ENCODE measurements at regions not wholly inside any gene's neighbourhood (a gene's known extent, or its start where the extent isn't known, plus 50 kb on each side); places are given as distances from the start of the nearest gene placed in this dataset.
"Not testable (repeated sequence)": the region's sequence is repeated elsewhere in the genome, so short reads cannot be mapped to it uniquely, and the experiment has no call there.

DNA sequence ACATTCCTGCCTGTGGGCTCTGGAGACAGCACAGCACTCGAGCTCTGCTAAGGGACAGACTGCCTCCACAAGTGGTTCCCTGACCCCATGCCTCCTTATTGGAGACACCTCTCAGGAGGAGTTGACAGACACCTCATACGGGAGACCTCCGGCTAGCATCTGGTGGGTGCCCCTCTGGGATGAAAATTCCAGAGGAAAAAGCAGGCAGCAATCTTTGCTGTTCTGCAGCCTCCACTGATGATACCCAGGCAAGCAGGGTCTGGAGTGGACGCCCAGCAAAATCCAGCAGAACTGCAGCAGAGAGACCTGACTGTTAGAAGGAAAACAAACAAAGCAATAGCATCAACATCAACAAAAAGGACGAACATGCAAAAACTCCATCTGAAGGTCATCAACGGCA lies 639.4 kb downstream of the SLC16A7 start:
- no peak for DNase-seq (ENCODE audit: low read depth in 2 of 2)

DNA sequence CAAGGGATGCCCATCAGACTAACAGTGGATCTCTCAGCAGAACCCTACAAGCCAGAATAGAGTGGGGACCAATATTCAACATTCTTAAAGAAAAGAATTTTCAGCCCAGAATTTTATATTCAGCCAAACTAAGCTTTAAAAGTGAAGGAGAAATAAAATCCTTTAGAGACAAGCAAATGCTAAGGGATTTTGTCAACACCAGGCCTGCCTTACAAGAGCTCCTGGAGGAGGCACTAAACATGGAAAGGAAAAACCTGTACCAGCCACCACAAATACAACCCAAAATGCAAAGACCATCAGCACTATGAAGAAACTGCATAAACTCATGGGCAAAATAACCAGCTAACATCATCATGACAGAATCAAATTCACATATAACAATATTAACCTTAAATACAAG lies 640.6 kb downstream of the SLC16A7 start:
- not testable (repeated sequence) for DNase-seq (ENCODE audit: low read depth in 2 of 2)

DNA sequence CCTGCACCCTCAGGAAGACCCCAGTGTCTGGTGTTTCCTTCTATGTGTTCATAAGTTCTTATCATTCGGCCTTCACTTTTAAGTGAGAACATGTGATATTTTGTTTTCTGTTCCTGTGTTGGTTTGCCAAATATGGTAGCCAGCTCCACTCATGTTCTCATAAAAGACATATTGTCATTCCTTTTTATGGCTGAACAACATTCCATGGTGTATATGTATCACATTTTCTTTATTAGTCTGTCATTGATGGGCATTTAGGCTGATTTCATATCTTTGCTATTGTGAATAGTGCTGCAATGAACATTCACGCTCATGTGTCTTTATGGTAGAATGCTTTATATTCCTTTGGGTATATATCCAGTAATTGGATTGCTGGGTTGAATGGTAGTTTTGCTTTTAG lies 645.1 kb downstream of the SLC16A7 start:
- DNase-seq (ENCODE audit: low read depth in 2 of 2) = no peak

DNA sequence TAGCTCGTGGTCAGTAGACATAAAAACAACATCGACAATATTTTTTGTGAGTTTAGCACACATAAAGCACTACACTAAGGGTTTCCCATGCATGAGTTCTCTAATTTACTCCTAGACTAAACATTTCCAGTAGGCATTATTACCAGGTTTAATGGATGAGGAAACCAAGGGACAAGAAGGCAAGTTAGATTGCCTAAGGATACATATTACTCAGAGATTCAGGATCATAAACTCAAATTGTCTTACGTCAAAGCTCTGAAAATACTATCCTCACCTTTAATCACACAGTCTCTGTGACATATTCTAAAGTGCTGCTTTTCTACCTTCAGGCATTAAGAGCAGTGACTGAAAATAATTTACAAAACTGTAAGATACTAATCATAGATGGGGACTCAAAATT lies 655.3 kb downstream of the SLC16A7 start:
- DNase-seq (ENCODE audit: low read depth in 2 of 2) = no peak

DNA sequence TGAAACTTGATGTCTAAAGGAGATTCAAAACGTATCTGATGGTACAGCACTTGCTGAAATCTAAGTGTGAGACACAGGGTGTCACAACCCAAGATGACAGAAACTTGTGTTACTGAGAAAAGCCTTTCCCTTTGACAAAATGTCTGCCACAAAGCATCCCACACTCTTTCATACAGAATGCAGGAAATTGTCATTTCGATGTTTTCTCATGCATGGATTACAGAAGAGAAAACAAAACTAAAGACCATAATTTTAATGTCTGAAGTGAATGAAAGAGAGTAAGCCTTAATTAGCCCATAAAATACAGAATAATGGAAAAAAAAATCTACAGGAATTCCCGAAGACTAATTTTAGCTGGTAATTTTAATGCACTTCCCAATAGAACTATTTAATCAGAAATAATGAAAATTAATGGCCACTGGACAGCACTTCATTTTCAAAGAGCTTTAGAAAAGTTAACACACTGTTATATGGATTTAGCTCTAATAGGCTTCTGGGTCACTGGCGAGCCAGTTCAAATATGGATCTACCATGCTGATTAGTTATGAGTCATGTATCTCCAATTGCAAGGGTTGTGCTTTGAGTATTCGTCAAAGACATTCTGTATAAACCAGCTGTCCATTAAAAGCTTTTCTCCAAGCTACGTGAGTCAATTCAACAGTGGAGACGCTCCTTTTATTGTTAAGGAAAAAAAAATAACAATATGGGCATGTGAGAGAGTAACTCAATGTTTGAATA lies 656.7 kb downstream of the SLC16A7 start:
- DNase-seq (ENCODE audit: low read depth in 2 of 2) = no peak

DNA sequence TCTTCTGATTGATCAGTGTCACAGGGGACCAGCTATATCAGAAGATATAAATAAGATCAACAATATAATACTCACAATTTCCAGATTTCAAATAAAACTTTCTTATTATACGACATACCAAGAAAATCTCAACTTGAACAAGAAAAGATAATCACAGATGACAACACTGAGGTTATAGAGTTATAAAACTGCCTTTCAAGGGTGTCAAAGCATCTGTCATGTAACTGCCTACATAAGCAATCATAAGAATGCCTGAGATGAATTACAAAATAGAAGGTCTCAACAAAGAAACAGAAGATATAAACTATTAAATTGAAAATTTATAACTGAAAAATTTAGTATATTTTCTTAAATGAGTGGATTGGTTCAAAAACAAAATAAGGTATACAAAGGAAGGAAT lies 659.2 kb downstream of the SLC16A7 start:
- no peak for DNase-seq (ENCODE audit: low read depth in 2 of 2)

DNA sequence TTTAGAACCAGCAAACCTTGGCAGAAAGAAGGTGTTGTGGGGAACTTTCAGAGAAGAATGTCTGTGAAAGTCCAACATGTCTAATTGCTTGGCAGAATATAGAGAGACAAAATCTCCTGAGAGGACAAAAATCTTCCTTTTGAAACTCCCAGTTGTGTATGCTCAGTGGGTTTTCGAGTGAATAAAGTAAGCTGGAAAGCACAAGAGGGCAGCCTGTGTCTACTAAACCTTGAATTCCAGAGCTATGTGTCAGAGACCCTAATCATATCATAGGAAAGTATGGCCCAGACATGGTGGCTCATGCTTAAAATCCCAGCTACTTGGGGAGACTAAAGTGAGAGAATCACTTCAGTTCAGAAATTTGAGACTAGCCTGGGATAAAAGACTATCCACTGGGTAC lies 661.2 kb downstream of the SLC16A7 start:
- DNase-seq (ENCODE audit: low read depth in 2 of 2) = no peak

DNA sequence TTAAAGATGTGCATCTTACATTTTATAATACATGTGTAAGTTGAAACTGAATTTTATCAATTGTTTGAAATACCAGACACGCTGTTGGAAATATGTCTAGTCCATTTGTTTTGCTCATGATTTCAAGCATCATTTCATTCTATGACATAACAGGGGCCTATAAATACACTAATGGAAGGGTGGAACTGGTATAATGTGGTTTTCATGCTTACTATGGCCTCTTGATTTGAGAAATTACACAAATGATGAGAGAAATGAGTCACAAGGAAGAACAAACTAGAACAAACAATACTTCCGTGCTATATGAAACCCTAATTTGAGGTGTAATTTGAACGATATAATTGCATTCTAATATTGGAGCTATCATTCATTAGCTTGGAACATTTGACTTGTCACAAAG lies 663.4 kb downstream of the SLC16A7 start:
- no peak for DNase-seq (ENCODE audit: low read depth in 2 of 2)

DNA sequence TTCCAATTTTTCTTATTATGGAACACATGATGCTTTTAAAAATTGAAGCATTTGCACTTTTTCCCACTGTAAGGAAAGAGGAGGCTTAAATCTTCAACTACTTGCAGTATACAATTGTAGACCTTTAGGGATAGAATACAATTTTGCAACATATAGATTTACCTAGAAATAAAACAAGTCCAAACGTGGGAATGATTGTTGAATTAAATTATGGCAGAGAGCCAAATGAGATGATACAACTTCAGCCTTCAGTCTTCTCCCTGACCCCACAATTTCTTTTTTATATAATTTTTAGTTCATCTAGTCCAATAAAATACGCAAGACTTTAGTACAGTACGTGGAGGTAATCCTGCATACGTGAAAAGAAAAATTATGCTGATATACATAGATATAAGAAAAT lies 666.5 kb downstream of the SLC16A7 start:
- no peak for DNase-seq (ENCODE audit: low read depth in 2 of 2)

DNA sequence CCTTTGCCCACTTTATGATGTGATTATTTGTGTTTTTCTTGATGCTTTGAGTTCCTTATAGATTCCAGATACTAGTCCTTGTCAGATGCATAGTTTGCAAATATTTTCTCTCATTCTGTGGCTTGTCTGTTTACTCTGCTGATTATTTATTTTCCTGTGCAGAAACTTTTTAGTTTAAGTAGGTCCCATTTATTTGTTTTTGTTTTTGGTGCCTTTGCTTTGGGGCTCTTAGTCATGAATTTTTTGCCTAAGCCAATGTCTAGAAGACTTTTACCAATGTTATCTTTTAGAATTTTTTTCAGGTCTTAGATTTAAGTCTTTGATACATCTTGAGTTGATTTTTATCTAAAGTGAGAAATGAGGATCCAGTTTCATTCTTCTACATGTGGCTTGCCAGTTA lies 667.3 kb downstream of the SLC16A7 start:
- DNase-seq (ENCODE audit: low read depth in 2 of 2) = no peak

DNA sequence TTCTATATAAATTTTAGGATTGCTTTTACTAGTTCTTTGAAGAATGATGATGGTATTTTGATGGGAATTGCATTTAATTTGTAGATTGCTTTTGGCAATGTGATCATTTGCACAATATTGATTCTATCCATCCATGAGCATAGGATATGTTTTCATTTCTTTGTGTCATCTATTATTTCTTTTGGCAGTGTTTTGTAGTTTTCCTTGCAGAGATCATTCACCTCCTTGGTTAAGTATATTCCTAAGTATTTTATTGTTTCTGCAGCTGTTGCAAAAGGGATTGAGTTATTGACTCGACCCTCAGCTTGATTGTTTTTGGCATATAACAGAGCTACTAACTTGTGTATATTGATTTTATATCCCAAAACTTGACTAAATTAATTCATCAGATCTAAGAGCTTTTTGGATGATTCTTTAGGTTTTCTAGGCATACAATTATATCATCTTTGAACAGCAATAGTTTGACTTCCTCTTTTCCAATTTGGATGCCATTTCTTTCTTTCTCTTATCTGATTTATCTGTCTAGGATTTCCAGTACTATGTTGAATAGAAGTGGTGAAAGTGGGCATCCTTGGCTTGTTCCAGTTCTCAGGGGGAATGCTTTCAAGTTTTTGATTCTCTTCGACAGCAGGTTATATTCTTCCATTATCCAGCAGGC lies 668.1 kb downstream of the SLC16A7 start:
- DNase-seq (ENCODE audit: low read depth in 2 of 2) = no peak

DNA sequence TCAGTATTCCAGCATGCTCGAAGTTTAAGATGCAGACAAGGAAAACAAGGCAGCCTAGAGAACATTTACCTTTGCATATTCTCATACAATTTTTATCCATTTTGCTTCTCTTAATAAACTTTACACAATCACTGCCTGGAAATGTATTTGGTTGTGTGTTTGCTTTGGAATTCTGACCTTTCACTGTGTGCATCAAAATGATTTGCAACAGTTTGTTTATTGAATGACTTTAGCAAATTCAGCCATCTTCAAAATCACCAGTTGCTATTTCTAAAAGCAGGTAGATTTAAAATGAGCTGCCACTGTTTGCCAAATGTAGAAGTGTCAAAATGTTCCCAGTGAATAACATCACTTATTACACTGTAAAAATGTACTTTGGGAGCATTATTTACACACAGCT lies 669.9 kb downstream of the SLC16A7 start:
- no peak for DNase-seq (ENCODE audit: low read depth in 2 of 2)

DNA sequence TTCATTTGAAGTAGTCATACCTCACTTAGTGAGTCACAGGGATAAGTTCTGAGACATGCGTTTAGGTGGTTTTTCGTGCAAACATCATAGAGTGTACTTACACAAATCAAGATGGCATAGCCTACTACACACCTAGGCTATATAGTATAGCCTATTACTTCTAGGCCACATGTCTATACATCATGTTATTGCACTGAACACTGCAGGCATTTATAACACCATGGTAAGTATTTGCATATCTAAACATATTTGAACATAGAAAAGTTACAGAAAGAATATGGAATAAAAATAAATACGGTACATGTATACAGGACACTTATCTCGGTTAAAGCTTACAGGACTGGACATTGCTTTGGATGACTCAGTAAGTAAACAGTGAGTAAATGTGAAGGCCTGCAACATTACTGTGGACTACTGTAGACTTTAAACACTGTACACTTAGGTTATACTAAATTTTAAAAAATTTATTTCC lies 670.6 kb downstream of the SLC16A7 start:
- DNase-seq (ENCODE audit: low read depth in 2 of 2) = no peak

DNA sequence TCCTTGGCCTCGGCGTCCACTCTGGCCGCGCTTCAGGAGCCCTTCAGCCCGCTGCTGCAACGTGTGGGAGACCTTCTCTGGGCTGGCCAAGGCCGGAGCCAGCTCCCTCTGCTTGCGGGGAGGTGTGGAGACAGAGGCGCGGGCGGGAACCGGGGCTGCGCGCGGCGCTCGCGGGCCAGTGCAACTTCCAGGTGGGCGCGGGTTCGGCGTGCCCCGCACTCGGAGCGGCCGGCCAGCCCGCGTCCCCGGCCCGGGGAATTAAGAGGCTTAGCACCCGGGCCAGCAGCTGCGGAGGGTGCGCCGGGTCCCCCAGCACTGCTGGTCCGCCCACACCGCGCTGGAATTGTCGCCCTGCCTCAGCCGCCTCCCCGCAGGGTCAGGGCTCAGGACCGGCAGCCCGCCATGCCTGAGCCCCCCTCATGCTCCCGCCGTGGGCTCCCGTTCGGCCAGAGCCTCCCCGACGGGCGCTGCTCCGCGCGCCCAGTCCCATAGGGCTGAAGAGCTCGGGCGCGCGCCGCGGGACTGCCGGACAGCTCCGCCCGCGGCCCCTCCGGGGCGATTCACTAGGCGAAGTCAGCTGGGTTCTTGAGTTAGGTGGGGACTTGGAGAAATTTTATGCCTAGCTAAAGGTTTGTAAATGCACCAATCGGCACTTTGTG lies 673.9 kb downstream of the SLC16A7 start:
- DNase-seq (ENCODE audit: low read depth in 2 of 2) = no peak

DNA sequence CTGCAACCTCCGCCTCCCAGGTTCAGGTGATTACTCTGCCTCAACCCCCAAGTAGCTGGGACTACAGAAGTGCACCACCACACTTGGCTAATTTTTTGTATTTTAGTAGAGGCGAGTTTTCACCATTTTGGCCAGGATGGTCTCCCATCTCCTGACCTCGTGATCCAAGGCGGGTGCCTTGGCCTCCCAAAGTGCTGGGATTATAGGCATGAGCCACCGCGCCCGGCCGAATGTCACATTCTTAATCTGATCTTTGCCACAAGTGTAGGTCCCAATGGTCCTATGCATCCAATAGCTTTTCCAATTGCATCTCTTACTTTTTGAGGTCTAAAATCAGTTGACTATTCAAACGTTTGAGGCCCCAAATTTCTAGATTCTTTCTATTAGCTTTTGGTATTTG lies 676.0 kb downstream of the SLC16A7 start:
- DNase-seq (ENCODE audit: low read depth in 2 of 2) = no peak

DNA sequence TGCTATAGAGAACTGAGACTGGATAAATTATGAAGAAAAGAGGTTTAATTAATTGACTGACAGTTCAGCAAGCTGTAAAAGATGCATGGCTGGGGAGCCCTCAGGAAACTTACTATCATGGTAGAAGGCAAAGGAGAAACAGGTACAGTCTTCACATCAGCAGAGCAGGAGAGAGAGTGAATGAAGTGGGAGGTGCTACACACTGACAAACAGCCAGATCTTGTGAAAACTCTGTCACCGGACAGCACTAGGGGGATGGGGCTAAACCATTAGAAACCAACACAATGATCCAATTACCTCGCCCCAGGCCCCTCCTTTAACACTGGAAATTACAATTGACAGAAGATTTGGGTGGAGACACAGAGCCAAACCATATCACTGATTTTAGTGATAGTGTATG lies 682.4 kb downstream of the SLC16A7 start:
- no peak for DNase-seq (ENCODE audit: low read depth in 2 of 2)

DNA sequence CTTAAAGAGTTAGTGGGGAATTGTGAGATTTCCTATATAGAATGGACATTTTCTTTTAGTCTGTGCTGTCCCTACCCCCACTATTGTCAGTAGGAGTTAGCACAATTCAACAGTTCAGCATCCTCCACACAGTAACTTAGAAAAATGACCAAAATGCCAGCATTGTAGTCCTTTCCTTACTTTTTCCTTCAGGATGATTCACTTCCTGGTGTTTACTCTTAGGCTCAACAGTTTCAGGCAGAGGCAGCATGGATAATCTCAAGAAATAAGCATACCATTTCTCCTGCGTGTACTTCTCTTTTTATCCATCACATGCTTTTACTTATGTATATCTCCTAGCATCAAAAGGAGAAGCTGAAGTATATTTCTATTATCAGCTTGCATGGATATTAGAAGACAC lies 683.4 kb downstream of the SLC16A7 start:
- DNase-seq (ENCODE audit: low read depth in 2 of 2) = no peak

DNA sequence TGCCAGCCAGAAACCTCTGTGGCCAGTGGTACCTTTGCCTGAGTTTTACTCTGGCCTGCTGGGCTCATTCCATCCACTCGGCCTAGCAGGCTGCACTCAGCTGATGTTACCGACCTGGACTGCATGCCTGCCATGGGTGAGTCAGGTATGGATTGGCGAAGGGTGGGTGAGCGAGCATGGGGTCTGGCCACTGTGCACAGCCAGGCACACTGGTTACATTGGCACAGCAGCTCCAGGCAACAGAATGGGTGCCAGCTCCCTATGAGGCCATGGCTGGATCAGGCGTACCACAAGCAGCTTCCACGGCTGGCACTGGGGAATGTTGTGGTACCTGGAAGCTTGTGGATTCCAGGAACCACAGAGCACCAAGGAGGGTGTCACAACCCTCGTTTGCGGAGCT lies 685.7 kb downstream of the SLC16A7 start:
- DNase-seq (ENCODE audit: low read depth in 2 of 2) = no peak

DNA sequence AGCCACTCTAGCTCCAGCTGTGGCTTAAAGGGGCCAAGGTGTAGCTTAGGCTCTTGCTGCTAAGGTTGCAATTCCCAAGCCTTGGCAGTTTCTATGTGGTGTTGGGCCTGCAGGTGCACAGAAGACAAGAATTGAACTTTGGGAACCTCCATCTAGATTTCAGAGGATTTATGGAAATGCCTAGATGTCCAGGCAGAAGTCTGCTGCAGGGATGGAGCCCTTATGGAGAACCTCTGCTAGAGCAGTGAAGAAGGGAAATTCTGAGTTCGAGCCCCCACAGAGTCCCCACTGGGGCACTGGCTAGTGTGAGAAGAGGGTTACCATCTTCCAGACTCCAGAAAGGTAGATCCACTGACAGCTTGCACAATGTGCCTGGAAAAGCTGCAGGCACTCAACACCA lies 694.7 kb downstream of the SLC16A7 start:
- no peak for DNase-seq (ENCODE audit: low read depth in 2 of 2)

DNA sequence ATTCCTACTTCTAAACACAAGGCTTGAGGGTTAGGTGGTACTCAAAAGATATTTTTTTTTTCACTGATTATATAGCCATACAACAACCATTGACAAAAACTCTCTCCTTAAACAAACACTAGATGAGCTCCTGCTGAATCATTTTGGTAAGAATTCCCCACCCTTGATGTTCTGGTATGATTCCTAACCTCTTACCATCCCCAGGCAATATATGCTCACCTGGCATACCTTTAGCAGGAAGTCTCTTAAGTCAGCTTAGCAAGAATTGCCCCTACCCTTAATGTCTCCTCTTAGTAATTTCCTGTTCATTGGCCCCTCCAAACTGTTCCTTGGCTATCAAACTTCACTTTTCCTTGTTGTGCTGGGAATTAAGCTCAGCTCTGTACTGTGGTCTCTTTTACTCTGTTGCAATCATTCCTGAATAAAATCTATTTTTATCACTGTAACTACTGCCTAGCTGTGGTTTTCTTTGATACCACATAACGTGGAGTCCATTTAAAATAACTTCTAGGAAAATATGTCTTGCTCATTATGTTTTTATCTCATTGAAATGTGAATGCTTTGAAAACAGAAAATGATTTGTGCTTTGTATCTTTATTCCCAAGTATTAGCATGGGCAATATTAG lies 712.6 kb downstream of the SLC16A7 start:
- DNase-seq (ENCODE audit: low read depth in 2 of 2) = no peak

DNA sequence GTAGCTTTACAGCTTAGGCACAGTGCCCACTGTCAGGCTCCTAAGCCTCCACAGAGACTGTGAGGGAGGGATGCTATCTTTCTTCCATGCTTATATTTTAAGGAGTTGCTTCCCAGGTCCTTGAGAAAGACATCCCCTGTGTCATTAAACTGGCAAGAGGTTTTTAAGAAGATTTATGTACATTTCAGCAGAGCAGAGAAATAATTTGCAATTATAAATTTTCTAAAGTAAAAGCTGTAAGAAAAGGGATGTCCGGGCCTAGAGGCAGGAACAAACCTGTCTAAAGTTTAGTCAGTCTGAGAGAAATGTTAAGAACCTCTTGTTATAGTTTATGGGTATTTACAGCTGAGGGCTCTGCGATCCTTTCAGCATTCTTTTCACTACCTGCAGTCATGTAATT lies 716.1 kb downstream of the SLC16A7 start:
- no peak for DNase-seq (ENCODE audit: low read depth in 2 of 2)

DNA sequence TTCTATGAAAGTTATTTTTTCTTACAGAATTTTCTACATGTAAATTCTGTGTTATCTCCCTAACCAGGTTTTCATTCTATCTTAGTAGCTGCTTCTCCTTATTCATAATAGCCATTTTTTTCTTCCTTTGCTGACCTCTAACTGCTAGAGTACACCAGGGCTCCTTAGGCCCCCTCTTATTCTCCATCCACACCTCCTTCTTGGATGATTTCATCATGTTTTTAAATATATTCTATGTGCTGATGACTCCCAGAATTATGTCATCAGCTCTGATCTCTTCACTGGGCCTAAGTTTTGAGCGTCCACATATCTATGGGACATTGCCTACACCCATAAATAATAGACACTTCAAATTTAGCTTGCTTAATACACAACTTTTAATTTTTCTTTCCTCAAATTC lies 721.5 kb downstream of the SLC16A7 start:
- DNase-seq (ENCODE audit: low read depth in 2 of 2) = no peak

DNA sequence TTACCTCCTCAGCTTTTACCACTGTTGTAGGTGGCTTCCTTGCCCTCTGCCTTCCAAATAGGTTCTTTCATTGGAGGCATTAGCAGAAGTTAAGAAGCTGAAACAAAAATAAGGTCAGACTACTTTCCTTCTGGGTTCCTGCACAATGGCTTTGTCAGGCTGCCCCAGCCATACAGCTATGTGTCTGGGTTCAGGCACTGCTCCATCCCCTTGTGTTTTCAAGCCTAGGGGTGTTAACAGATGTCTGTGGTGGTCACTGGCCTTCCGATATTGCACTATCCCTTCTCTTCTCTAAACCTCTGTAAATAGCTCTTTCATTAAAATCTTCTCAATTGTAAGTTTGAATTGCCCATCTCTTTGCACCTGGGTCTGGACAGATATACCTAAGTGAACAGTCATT lies 728.9 kb downstream of the SLC16A7 start:
- DNase-seq (ENCODE audit: low read depth in 2 of 2) = no peak
